ENCODE measurements at regions not wholly inside any gene's neighbourhood (a gene's known extent, or its start where the extent isn't known, plus 50 kb on each side); places are given as distances from the start of the nearest gene placed in this dataset.

- RAD21 ChIA-PET (ENCODE audit: low non-redundant PET in 1 of 2, low total read pairs in 2 of 2, uncharacterized antibody in 2 of 2, unreplicated experiment in 2 of 2) = no interaction called here
- intact Hi-C loops (cut with micrococcal nuclease) = no loop called here
- no peak for TF ChIP-seq SP1 (IDR thresholded peaks at IDR 0.05; ENCODE audit: low read depth)
- no peak for TF ChIP-seq RAD21 (IDR thresholded peaks at IDR 0.05; ENCODE audit: low read depth)
- no peak for TF ChIP-seq ZFX (IDR thresholded peaks at IDR 0.05)
- no peak for TF ChIP-seq YY1 (IDR thresholded peaks at IDR 0.05; ENCODE audit: extremely low read depth, insufficient replicate concordance, low read depth, low read length)
- no peak for TF ChIP-seq CBX3 (IDR thresholded peaks at IDR 0.05; ENCODE audit: low read depth)
- no peak for TF ChIP-seq POLR2AphosphoS5 (IDR thresholded peaks at IDR 0.05; ENCODE audit: low read depth, low read length)
- TF ChIP-seq, protein P1, sequence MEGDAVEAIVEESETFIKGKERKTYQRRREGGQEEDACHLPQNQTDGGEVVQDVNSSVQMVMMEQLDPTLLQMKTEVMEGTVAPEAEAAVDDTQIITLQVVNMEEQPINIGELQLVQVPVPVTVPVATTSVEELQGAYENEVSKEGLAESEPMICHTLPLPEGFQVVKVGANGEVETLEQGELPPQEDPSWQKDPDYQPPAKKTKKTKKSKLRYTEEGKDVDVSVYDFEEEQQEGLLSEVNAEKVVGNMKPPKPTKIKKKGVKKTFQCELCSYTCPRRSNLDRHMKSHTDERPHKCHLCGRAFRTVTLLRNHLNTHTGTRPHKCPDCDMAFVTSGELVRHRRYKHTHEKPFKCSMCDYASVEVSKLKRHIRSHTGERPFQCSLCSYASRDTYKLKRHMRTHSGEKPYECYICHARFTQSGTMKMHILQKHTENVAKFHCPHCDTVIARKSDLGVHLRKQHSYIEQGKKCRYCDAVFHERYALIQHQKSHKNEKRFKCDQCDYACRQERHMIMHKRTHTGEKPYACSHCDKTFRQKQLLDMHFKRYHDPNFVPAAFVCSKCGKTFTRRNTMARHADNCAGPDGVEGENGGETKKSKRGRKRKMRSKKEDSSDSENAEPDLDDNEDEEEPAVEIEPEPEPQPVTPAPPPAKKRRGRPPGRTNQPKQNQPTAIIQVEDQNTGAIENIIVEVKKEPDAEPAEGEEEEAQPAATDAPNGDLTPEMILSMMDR (IDR thresholded peaks at IDR 0.05 in 2 of 3, conservative IDR thresholded peaks at IDR 0.05 in 1 of 3; ENCODE audit: borderline replicate concordance in 1 of 3, insufficient read depth in 1 of 3, low read depth in 2 of 3, low read length in 2 of 3) = no peak
- no peak for TF ChIP-seq POLR2A (IDR thresholded peaks at IDR 0.05; ENCODE audit: borderline replicate concordance, extremely low read depth, insufficient read depth, insufficient read length)
- TF ChIP-seq, protein P2, sequence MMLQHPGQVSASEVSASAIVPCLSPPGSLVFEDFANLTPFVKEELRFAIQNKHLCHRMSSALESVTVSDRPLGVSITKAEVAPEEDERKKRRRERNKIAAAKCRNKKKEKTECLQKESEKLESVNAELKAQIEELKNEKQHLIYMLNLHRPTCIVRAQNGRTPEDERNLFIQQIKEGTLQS (IDR thresholded peaks at IDR 0.05) = no peak
- no peak for TF ChIP-seq CEBPB (IDR thresholded peaks at IDR 0.05; ENCODE audit: low read depth)
- TF ChIP-seq, protein P3, sequence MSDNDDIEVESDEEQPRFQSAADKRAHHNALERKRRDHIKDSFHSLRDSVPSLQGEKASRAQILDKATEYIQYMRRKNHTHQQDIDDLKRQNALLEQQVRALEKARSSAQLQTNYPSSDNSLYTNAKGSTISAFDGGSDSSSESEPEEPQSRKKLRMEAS (IDR thresholded peaks at IDR 0.05) = no peak
- TF ChIP-seq SRF (IDR thresholded peaks at IDR 0.05; ENCODE audit: low read depth) = no peak
- no peak for TF ChIP-seq REST (IDR thresholded peaks at IDR 0.05; ENCODE audit: low read depth)
- no TSS peak for BruUV-seq (replicated peaks)
- POLR2A ChIA-PET = no interaction called here
- Histone ChIP-seq H3K79me2 (ENCODE audit: insufficient read depth, low read length) (no peaks in the 10 kb centered on the region), H3K4me3 (replicated peaks in 1 of 2; ENCODE audit: low read depth in 1 of 2, low read length in 2 of 2) (no peak overlapping the region), H2AFZ (ENCODE audit: low read depth, low read length, poor library complexity, severe bottlenecking) (no peak overlapping the region), H3K4me2 (ENCODE audit: low read length) (no peak overlapping the region), H3K27ac (ENCODE audit: low read depth, low read length) (no peak overlapping the region), H3K9me3 (ENCODE audit: control insufficient read depth in 1 of 2, insufficient read depth in 1 of 2, low read depth in 1 of 2, low read length in 2 of 2) (no peaks in the 10 kb centered on the region), H3K4me1 (ENCODE audit: control insufficient read depth in 1 of 2, insufficient read depth in 2 of 2, low read length in 2 of 2) (no peaks in the 10 kb centered on the region), H3K27me3 (ENCODE audit: insufficient read depth, low read length) (no peaks in the 10 kb centered on the region), H3K36me3 (ENCODE audit: control insufficient read depth in 1 of 2, insufficient read depth in 2 of 2, low read length in 2 of 2) (no peaks in the 10 kb centered on the region), H3K9me2 (ENCODE audit: insufficient read depth) (no peaks in the 10 kb centered on the region), H4K20me1 (ENCODE audit: insufficient read depth) (no peaks in the 10 kb centered on the region), H3K9ac (ENCODE audit: low read length) (no peak overlapping the region)
- DNase-seq (ENCODE audit: low read depth, low spot score) (no peak), ATAC-seq (no peak)
- CTCF ChIA-PET = no interaction called here
Measured at GRCh38 chr14:36454599-36455240, 65.3 kb downstream of the NKX2-1 start.

All from HCT116 (cell line).